Fibroblast of mammary gland (primary cell): ENCODE measurements at regions not wholly inside any gene's neighbourhood (a gene's known extent, or its start where the extent isn't known, plus 50 kb on each side); places are given as distances from the start of the nearest gene placed in this dataset.

ENCODE experiments used
- DNase-seq: peaks from one replicate; pipeline ENCODE4 v3.0.0-alpha.2; 2010; ENCODE audit warnings: low read depth
- H3K4me3 ChIP-seq: 2 replicates; pipeline ENCODE4 v1.5.1; 2011; ENCODE audit warnings: low read depth, mild to moderate bottlenecking, low read length, moderate library complexity; ENCODE audit not compliant: control insufficient read depth
- TF ChIP-seq, protein P1 (sequence below): conservative IDR thresholded peaks from 2 replicates; pipeline ENCODE4 v1.5.1; 2011; ENCODE audit warnings: low read depth, low read length, inconsistent platforms; ENCODE audit not compliant: control insufficient read depth, insufficient read depth

DNA sequence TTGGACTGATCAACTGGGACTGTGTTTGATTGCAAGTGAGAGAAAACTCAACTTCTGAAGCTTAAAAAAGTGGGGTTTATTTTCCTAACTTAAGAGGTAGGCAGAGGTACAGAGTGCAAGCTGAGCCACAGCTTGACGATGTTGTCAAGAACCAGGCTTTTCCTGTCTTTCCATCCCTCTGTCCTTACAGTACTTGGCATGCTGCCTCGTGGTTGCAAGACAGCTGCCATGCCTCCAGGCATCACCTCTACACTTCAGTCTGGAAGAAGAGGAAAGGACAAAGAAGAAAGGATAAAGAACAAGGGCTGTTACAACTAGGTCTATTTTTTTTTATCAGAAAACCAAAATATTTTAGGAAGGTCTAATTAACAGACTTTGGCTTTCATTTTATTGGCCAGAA lies 51.8 kb upstream of the GALNT15 start:
- TF ChIP-seq, protein P1, sequence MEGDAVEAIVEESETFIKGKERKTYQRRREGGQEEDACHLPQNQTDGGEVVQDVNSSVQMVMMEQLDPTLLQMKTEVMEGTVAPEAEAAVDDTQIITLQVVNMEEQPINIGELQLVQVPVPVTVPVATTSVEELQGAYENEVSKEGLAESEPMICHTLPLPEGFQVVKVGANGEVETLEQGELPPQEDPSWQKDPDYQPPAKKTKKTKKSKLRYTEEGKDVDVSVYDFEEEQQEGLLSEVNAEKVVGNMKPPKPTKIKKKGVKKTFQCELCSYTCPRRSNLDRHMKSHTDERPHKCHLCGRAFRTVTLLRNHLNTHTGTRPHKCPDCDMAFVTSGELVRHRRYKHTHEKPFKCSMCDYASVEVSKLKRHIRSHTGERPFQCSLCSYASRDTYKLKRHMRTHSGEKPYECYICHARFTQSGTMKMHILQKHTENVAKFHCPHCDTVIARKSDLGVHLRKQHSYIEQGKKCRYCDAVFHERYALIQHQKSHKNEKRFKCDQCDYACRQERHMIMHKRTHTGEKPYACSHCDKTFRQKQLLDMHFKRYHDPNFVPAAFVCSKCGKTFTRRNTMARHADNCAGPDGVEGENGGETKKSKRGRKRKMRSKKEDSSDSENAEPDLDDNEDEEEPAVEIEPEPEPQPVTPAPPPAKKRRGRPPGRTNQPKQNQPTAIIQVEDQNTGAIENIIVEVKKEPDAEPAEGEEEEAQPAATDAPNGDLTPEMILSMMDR = no peak
- H3K4me3 ChIP-seq = no peak overlapping the region
- DNase-seq = no peak

DNA sequence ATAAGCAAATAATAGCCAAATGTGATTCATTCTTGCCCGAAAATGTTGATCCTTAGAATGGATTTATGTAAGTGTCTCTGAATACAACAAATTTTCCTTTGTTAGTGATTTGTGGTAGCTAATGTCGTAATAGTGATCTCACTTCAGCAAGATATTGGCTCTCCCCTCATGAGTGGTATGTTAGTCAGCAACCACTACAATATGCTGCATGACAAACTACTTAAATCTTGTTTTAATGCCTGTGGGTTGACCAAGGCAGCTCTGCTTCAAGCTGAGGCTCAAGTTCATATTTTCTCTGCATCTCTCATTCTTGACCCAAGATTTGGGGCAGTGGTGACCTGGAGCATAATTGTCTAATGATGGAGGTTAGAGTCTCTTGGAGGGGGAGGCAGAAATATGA lies 49.8 kb upstream of the GALNT15 start:
- DNase-seq = peak; percentile 100
- H3K4me3 ChIP-seq = no peak overlapping the region
- TF ChIP-seq, protein P1 = no peak
